C1 segment of cervical spinal cord (tissue), 14 donors: ENCODE measurements at regions not wholly inside any gene's neighbourhood (a gene's known extent, or its start where the extent isn't known, plus 50 kb on each side); places are given as distances from the start of the nearest gene placed in this dataset.

Experiments used
- DNase-seq, 14 donors: peaks; one replicate each; lab custom pipeline; 2025; lab: John Stamatoyannopoulos, UW

GRCh38 chr13:74966814-74967424 lies 515.0 kb downstream of the TBC1D4 start:
- DNase-seq: peak in 5 of 14 donors; percentile 8 to 27 (median 23)

GRCh38 chr13:74966275-74966674 lies 515.7 kb downstream of the TBC1D4 start:
- DNase-seq: no peak

- DNase-seq: no peak
These were observed 536.3 kb downstream of the TBC1D4 start for GRCh38 chr13:74945637-74946036.

GRCh38 chr13:74931698-74932433 lies 550.1 kb downstream of the TBC1D4 start:
- no peak for DNase-seq

GRCh38 chr13:74930402-74931165 lies 551.4 kb downstream of the TBC1D4 start:
- DNase-seq: no peak

GRCh38 chr13:74929436-74929835 lies 552.5 kb downstream of the TBC1D4 start:
- no peak for DNase-seq

GRCh38 chr13:74927823-74928222 lies 554.1 kb downstream of the TBC1D4 start:
- DNase-seq: no peak

GRCh38 chr13:74922963-74923362 lies 559.0 kb downstream of the TBC1D4 start:
- DNase-seq: no peak

GRCh38 chr13:74921326-74921725 lies 560.6 kb downstream of the TBC1D4 start:
- no peak for DNase-seq

GRCh38 chr13:74920920-74921319 lies 561.0 kb downstream of the TBC1D4 start:
- DNase-seq: no peak

- DNase-seq: no peak
These were observed 561.6 kb downstream of the TBC1D4 start for GRCh38 chr13:74920361-74920760.

GRCh38 chr13:74919914-74920313 lies 562.1 kb downstream of the TBC1D4 start:
- DNase-seq: no peak

GRCh38 chr13:74912898-74913297 lies 569.1 kb downstream of the TBC1D4 start:
- DNase-seq: no peak

- DNase-seq: no peak
These were observed 571.6 kb downstream of the TBC1D4 start for GRCh38 chr13:74910415-74910814.

GRCh38 chr13:74907788-74908187 lies 574.2 kb downstream of the TBC1D4 start:
- no peak for DNase-seq

GRCh38 chr13:74904556-74904955 lies 577.4 kb downstream of the TBC1D4 start:
- DNase-seq: no peak

GRCh38 chr13:74895042-74895796 lies 586.8 kb downstream of the TBC1D4 start:
- DNase-seq: no peak

- DNase-seq: no peak
These were observed 589.9 kb downstream of the TBC1D4 start for GRCh38 chr13:74892096-74892495.

GRCh38 chr13:74891610-74892009 lies 590.4 kb downstream of the TBC1D4 start:
- no peak for DNase-seq

GRCh38 chr13:74889321-74889720 lies 592.6 kb downstream of the TBC1D4 start:
- no peak for DNase-seq

GRCh38 chr13:74886502-74886901 lies 595.5 kb downstream of the TBC1D4 start:
- DNase-seq: peak in 1 of 14 donors; percentile 1

- DNase-seq: no peak
These were observed 598.1 kb downstream of the TBC1D4 start for GRCh38 chr13:74883834-74884233.
